ENCODE measurements at regions not wholly inside any gene's neighbourhood (a gene's known extent, or its start where the extent isn't known, plus 50 kb on each side); places are given as distances from the start of the nearest gene placed in this dataset.
"Not testable (repeated sequence)": the region's sequence is repeated elsewhere in the genome, so short reads cannot be mapped to it uniquely, and the experiment has no call there.

DNA sequence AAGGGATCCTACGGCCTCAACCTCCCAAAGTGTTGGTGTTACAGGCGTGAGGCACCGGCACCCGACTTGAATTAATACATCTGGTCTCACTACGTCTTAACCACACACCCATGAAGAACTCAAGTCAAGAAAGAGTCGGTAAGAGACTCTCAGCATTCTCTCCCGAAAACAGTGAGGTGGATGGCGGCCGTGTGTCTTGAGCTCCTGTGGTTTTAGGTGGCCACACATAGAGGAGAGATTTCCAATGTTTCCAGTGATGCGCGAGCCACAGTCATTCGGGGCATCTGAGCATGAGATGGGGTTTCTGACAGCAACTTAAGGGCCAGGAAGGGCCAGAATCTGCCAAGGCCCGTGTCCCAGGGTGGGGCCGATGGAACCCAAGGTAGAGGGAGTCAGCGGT, 766.4 kb upstream of the DEFB115 start:
- Histone ChIP-seq H3K9me3 (ENCODE audit: control insufficient read depth in 4 of 4, low read length in 3 of 4) (no peaks in the 10 kb centered on the region), H3K27ac (ENCODE audit: low read depth in 1 of 2, low read length in 2 of 2) (no peak overlapping the region), H3K9ac (ENCODE audit: low read depth in 1 of 2, low read length in 2 of 2) (no peak overlapping the region), H3K27me3 (ENCODE audit: control insufficient read depth in 4 of 4, insufficient read depth in 4 of 4, low read length in 3 of 4) (no peaks in the 10 kb centered on the region), H3K4me3 (ENCODE audit: low read depth in 1 of 3, low read length in 3 of 3) (no peak overlapping the region), H3K4me1 (ENCODE audit: control insufficient read depth in 4 of 4, insufficient read depth in 4 of 4, low read length in 3 of 4) (no peaks in the 10 kb centered on the region), H3K36me3 (ENCODE audit: control insufficient read depth in 4 of 4, insufficient read depth in 3 of 4, low read depth in 1 of 4, low read length in 3 of 4) (no peaks in the 10 kb centered on the region)
- 90% methylated on average over 15 of the region's 15 CpGs for whole genome bisulfite sequencing
- TF ChIP-seq, protein P1, sequence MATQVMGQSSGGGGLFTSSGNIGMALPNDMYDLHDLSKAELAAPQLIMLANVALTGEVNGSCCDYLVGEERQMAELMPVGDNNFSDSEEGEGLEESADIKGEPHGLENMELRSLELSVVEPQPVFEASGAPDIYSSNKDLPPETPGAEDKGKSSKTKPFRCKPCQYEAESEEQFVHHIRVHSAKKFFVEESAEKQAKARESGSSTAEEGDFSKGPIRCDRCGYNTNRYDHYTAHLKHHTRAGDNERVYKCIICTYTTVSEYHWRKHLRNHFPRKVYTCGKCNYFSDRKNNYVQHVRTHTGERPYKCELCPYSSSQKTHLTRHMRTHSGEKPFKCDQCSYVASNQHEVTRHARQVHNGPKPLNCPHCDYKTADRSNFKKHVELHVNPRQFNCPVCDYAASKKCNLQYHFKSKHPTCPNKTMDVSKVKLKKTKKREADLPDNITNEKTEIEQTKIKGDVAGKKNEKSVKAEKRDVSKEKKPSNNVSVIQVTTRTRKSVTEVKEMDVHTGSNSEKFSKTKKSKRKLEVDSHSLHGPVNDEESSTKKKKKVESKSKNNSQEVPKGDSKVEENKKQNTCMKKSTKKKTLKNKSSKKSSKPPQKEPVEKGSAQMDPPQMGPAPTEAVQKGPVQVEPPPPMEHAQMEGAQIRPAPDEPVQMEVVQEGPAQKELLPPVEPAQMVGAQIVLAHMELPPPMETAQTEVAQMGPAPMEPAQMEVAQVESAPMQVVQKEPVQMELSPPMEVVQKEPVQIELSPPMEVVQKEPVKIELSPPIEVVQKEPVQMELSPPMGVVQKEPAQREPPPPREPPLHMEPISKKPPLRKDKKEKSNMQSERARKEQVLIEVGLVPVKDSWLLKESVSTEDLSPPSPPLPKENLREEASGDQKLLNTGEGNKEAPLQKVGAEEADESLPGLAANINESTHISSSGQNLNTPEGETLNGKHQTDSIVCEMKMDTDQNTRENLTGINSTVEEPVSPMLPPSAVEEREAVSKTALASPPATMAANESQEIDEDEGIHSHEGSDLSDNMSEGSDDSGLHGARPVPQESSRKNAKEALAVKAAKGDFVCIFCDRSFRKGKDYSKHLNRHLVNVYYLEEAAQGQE (IDR thresholded peaks at IDR 0.05) = no peak
- TF ChIP-seq ZBTB33 (IDR thresholded peaks at IDR 0.05) (no peak), YY1 (IDR thresholded peaks at IDR 0.05) (no peak), SP1 (IDR thresholded peaks at IDR 0.05) (no peak), TAF1 (conservative IDR thresholded peaks at IDR 0.05) (no peak), RAD21 (IDR thresholded peaks at IDR 0.05) (no peak), NR2F2 (IDR thresholded peaks at IDR 0.05) (no peak)
- DNase-seq (ENCODE audit: low spot score) = no peak

GRCh38 chr20:30496656-30497055, 760.8 kb upstream of the DEFB115 start:
- not testable (repeated sequence) for H3K27me3 ChIP-seq (ENCODE audit: control insufficient read depth in 4 of 4, insufficient read depth in 4 of 4, low read length in 3 of 4); H3K9ac ChIP-seq (ENCODE audit: low read depth in 1 of 2, low read length in 2 of 2); H3K4me1 ChIP-seq (ENCODE audit: control insufficient read depth in 4 of 4, insufficient read depth in 4 of 4, low read length in 3 of 4); H3K27ac ChIP-seq (ENCODE audit: low read depth in 1 of 2, low read length in 2 of 2); H3K9me3 ChIP-seq (ENCODE audit: control insufficient read depth in 4 of 4, low read length in 3 of 4); DNase-seq (ENCODE audit: low spot score); H3K36me3 ChIP-seq (ENCODE audit: control insufficient read depth in 4 of 4, insufficient read depth in 3 of 4, low read depth in 1 of 4, low read length in 3 of 4); H3K4me3 ChIP-seq (ENCODE audit: low read depth in 1 of 3, low read length in 3 of 3)
- WGBS = 70% methylated on average over 16 of the region's 16 CpGs

DNA sequence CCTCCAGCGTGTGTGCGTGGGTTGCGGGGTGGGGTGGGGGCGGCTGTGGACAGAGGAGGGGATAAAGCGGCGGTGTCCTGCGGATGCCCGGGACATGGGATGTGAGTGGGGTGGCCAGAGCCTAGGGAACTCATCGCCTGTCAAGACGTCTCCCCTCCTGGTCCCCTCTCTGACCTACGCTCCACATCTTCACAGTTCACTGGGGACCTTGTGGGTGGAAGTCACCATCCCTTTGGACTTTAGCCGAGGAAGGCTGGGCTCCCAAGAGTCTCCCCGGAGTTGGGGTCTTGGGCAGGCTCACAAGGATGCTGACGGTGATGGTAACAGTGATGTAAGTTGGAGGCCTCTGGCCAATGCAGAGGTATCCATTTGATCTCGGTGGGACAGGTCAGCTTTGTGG, 760.3 kb upstream of the DEFB115 start:
- 90% methylated on average over 15 of the region's 15 CpGs for WGBS
- not testable (repeated sequence) for H3K4me1 ChIP-seq (ENCODE audit: control insufficient read depth in 4 of 4, insufficient read depth in 4 of 4, low read length in 3 of 4); H3K4me3 ChIP-seq (ENCODE audit: low read depth in 1 of 3, low read length in 3 of 3); DNase-seq (ENCODE audit: low spot score); H3K9ac ChIP-seq (ENCODE audit: low read depth in 1 of 2, low read length in 2 of 2); H3K27me3 ChIP-seq (ENCODE audit: control insufficient read depth in 4 of 4, insufficient read depth in 4 of 4, low read length in 3 of 4); H3K27ac ChIP-seq (ENCODE audit: low read depth in 1 of 2, low read length in 2 of 2); H3K36me3 ChIP-seq (ENCODE audit: control insufficient read depth in 4 of 4, insufficient read depth in 3 of 4, low read depth in 1 of 4, low read length in 3 of 4); H3K9me3 ChIP-seq (ENCODE audit: control insufficient read depth in 4 of 4, low read length in 3 of 4)

- WGBS = 30% methylated on average over 1 of the region's 1 CpG
- Histone ChIP-seq H3K27ac (ENCODE audit: low read depth in 1 of 2, low read length in 2 of 2) (no peak overlapping the region), H3K36me3 (ENCODE audit: control insufficient read depth in 4 of 4, insufficient read depth in 3 of 4, low read depth in 1 of 4, low read length in 3 of 4) (no peaks in the 10 kb centered on the region), H3K9ac (ENCODE audit: low read depth in 1 of 2, low read length in 2 of 2) (no peak overlapping the region), H3K9me3 (ENCODE audit: control insufficient read depth in 4 of 4, low read length in 3 of 4) (no peaks in the 10 kb centered on the region), H3K27me3 (ENCODE audit: control insufficient read depth in 4 of 4, insufficient read depth in 4 of 4, low read length in 3 of 4) (no peaks in the 10 kb centered on the region), H3K4me3 (ENCODE audit: low read depth in 1 of 3, low read length in 3 of 3) (no peak overlapping the region), H3K4me1 (ENCODE audit: control insufficient read depth in 4 of 4, insufficient read depth in 4 of 4, low read length in 3 of 4) (no peaks in the 10 kb centered on the region)
- no peak for TF ChIP-seq SP1 (IDR thresholded peaks at IDR 0.05)
- TF ChIP-seq, protein P2, sequence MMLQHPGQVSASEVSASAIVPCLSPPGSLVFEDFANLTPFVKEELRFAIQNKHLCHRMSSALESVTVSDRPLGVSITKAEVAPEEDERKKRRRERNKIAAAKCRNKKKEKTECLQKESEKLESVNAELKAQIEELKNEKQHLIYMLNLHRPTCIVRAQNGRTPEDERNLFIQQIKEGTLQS (IDR thresholded peaks at IDR 0.05) = no peak
- TF ChIP-seq HNF4G (IDR thresholded peaks at IDR 0.05) = no peak
- TF ChIP-seq, protein P1 (IDR thresholded peaks at IDR 0.05) = no peak
- TF ChIP-seq EGR1 (IDR thresholded peaks at IDR 0.05; ENCODE audit: low read depth in 2 of 2) = no peak
- no peak for TF ChIP-seq MAX (IDR thresholded peaks at IDR 0.05)
- TF ChIP-seq FOXA1 (IDR thresholded peaks at IDR 0.05) = no peak
- DNase-seq (ENCODE audit: low spot score) = no peak
These were observed 758.3 kb upstream of the DEFB115 start for GRCh38 chr20:30499123-30499522.

Measured in liver (tissue), 7 donors.